Right renal pelvis (tissue), 4 donors: ENCODE measurements at regions not wholly inside any gene's neighbourhood (a gene's known extent, or its start where the extent isn't known, plus 50 kb on each side); places are given as distances from the start of the nearest gene placed in this dataset.
"Not testable (repeated sequence)": the region's sequence is repeated elsewhere in the genome, so short reads cannot be mapped to it uniquely, and the experiment has no call there.

ENCODE experiments used
- DNase-seq, 4 donors: peaks; one replicate each; pipeline ENCODE4 v3.0.0-alpha.2; 2013; ENCODE audit warnings: low read depth in 4 of 4, low spot score in 3 of 4, missing footprints in 1 of 4

- no peak for DNase-seq
Observed at GRCh38 chr6:167407239-167408064, 82.6 kb downstream of the TTLL2 start.

- no peak for DNase-seq
Observed at GRCh38 chr6:167408235-167408869, 83.5 kb downstream of the TTLL2 start.

- no peak for DNase-seq
Observed at GRCh38 chr6:167409079-167409478, 84.2 kb downstream of the TTLL2 start.

- no peak for DNase-seq
Observed at GRCh38 chr6:167409694-167410093, 84.8 kb downstream of the TTLL2 start.

- no peak for DNase-seq
Observed at GRCh38 chr6:167410462-167410861, 85.6 kb downstream of the TTLL2 start.

- DNase-seq: no peak
Observed at GRCh38 chr6:167412506-167412905, 87.6 kb downstream of the TTLL2 start.

GRCh38 chr6:167415441-167415961, 90.6 kb downstream of the TTLL2 start:
- no peak for DNase-seq

- DNase-seq: no peak
Observed at GRCh38 chr6:167416676-167417430, 92.0 kb downstream of the TTLL2 start.

GRCh38 chr6:167420177-167420576, 95.3 kb downstream of the TTLL2 start:
- no peak for DNase-seq

- DNase-seq: no peak
Observed at GRCh38 chr6:167420858-167421766, 96.2 kb downstream of the TTLL2 start.

- DNase-seq: not testable (repeated sequence)
Observed at GRCh38 chr6:167421944-167422343, 97.1 kb downstream of the TTLL2 start.

- DNase-seq: no peak
Observed at GRCh38 chr6:167422934-167423333, 98.0 kb downstream of the TTLL2 start.

GRCh38 chr6:167424060-167424673, 99.3 kb downstream of the TTLL2 start:
- no peak for DNase-seq

GRCh38 chr6:167424700-167425099, 99.8 kb downstream of the TTLL2 start:
- DNase-seq: no peak

- no peak for DNase-seq
Observed at GRCh38 chr6:167426084-167426483, 101.2 kb downstream of the TTLL2 start.

- DNase-seq: no peak
Observed at GRCh38 chr6:167426651-167427050, 101.8 kb downstream of the TTLL2 start.

- no peak for DNase-seq
Observed at GRCh38 chr6:167428664-167429333, 103.9 kb downstream of the TTLL2 start.

GRCh38 chr6:167429353-167429752, 104.5 kb downstream of the TTLL2 start:
- DNase-seq: no peak

- DNase-seq: no peak
Observed at GRCh38 chr6:167435209-167435728, 110.4 kb downstream of the TTLL2 start.
